Kidney epithelial cell (primary cell): ENCODE measurements at regions not wholly inside any gene's neighbourhood (a gene's known extent, or its start where the extent isn't known, plus 50 kb on each side); places are given as distances from the start of the nearest gene placed in this dataset.

ENCODE experiments used
- DNase-seq: peaks from one replicate; pipeline ENCODE4 v3.0.0-alpha.2; 2010; ENCODE audit warnings: low read depth
- H3K27me3 ChIP-seq: 2 replicates; pipeline ENCODE4 v1.6.0; 2011; ENCODE audit warnings: low read length; ENCODE audit not compliant: control insufficient read depth, insufficient read depth
- H3K36me3 ChIP-seq: 2 replicates; pipeline ENCODE4 v1.5.1; 2011; ENCODE audit warnings: low read length; ENCODE audit not compliant: control insufficient read depth, insufficient read depth
- H3K4me3 ChIP-seq: 2 replicates; pipeline ENCODE4 v1.5.1; 2011; ENCODE audit warnings: low read depth, mild to moderate bottlenecking, control low read depth, low read length
- CTCF ChIP-seq: IDR thresholded peaks from 2 replicates; pipeline ENCODE4 v1.5.1; 2011; ENCODE audit warnings: mild to moderate bottlenecking, moderate library complexity, low read length, control low read depth, inconsistent platforms; ENCODE audit not compliant: insufficient read depth, poor library complexity, severe bottlenecking

GRCh38 chr14:35961697-35962274 is 135.6 kb downstream of the BRMS1L start:
- H3K4me3 ChIP-seq = no peak overlapping the region
- no peaks in the 10 kb centered on the region for H3K27me3 ChIP-seq
- no peak for TF ChIP-seq CTCF
- DNase-seq = no peak
- H3K36me3 ChIP-seq = no peaks in the 10 kb centered on the region

GRCh38 chr14:35959835-35960234 is 133.7 kb downstream of the BRMS1L start:
- no peak overlapping the region for H3K4me3 ChIP-seq
- no peak for DNase-seq
- H3K27me3 ChIP-seq = no peaks in the 10 kb centered on the region
- TF ChIP-seq CTCF = peak; percentile 11
- no peaks in the 10 kb centered on the region for H3K36me3 ChIP-seq

GRCh38 chr14:35958499-35958898 is 132.4 kb downstream of the BRMS1L start:
- H3K27me3 ChIP-seq = no peaks in the 10 kb centered on the region
- no peaks in the 10 kb centered on the region for H3K36me3 ChIP-seq
- H3K4me3 ChIP-seq = no peak overlapping the region
- DNase-seq = no peak
- TF ChIP-seq CTCF = no peak

- no peak for DNase-seq
- no peak for TF ChIP-seq CTCF
- no peaks in the 10 kb centered on the region for H3K27me3 ChIP-seq
- no peaks in the 10 kb centered on the region for H3K36me3 ChIP-seq
- no peak overlapping the region for H3K4me3 ChIP-seq
Measured at GRCh38 chr14:35956376-35957085, 130.4 kb downstream of the BRMS1L start.

GRCh38 chr14:35952584-35952983 is 126.4 kb downstream of the BRMS1L start:
- TF ChIP-seq CTCF = no peak
- no peak overlapping the region for H3K4me3 ChIP-seq
- no peaks in the 10 kb centered on the region for H3K27me3 ChIP-seq
- no peak for DNase-seq
- H3K36me3 ChIP-seq = no peaks in the 10 kb centered on the region
